ENCODE measurements at regions not wholly inside any gene's neighbourhood (a gene's known extent, or its start where the extent isn't known, plus 50 kb on each side); places are given as distances from the start of the nearest gene placed in this dataset.

DNA sequence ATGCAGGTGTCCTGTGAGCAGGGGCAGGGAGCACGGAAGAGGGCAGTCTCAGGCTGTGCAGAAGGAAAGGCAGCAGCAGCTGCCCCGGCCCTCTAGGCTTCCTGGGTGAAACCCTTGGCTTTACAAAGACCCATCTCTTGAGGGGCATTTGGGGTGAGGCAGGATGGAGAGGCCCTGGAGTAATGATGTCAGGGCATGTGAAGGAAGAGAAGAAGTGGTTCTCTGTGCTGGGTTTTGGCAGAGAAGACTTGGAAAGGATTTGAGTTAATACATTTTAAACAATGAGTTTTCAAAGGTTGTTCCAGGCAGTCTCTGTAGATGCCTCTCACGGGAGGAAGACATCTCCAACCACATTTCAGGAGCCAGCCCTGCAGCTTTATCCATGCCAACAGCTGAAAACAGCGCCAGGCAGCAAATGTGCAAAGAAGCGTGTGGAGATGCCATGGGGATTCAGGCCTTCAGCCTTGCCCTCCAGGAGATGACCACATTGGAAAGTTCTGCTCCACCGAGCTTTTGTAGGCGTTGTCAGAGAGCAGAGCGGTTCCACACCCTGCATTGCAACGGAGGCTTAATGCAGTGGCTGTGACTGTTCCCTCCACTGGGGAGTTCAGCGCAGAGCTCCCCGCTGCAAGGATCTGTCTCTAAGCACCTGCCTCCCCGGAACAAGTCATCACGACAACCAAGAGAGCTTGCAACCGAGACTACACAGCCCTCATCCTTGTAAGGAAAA, 322.8 kb downstream of the UQCRFS1 start:
- no peak overlapping the region for H3K4me3 ChIP-seq (ENCODE audit: low read length)
- H3K9ac ChIP-seq (ENCODE audit: low read depth, low read length): no peak overlapping the region
- no peaks in the 10 kb centered on the region for H3K9me3 ChIP-seq (replicated peaks; ENCODE audit: low read length)
- no peak overlapping the region for H3K4me2 ChIP-seq (ENCODE audit: low read length)
- H3K4me1 ChIP-seq (ENCODE audit: control insufficient read depth, insufficient read depth, low read length): no peaks in the 10 kb centered on the region
- no peaks in the 10 kb centered on the region for H3K36me3 ChIP-seq (ENCODE audit: insufficient read depth, low read length)
- H3K27me3 ChIP-seq (ENCODE audit: control insufficient read depth, insufficient read depth, low read length): no peaks in the 10 kb centered on the region

DNA sequence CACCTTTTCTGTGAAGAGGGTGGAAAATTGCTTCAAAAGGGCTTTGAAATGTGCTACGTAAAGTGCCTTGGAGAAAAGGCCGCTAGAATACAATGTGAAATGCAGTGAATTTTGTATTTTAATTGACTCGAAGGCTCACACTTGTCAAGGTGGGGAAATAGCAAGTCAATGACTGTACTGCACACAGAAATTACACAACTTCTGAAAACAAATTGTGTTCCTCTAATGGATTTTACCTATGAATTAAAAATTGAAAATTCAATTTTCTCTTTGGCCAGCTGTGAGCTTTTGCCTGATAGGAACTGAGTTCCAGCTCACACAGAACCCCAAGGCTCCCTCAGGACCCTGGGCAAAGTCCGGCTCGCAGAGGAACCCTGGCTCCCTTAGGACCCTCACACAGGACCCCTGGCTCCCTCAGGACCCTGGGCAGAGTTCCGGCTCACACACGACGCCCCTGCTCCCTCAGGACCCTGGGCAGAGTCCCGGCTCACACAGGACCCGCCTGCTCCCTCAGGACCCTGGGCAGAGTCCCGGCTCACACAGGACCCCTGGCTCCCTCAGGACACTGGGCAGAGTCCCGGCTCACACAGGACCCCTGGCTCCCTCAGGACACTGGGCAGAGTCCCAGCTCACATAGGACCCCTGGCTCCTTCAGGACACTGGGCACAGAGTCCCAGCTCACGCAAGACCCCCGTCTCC, 324.9 kb downstream of the UQCRFS1 start:
- Histone ChIP-seq H3K9ac (ENCODE audit: low read depth, low read length) (no peak overlapping the region), H3K4me3 (ENCODE audit: low read length) (no peak overlapping the region), H3K36me3 (ENCODE audit: insufficient read depth, low read length) (no peaks in the 10 kb centered on the region), H3K27me3 (ENCODE audit: control insufficient read depth, insufficient read depth, low read length) (no peaks in the 10 kb centered on the region), H3K9me3 (replicated peaks; ENCODE audit: low read length) (no peaks in the 10 kb centered on the region), H3K4me2 (ENCODE audit: low read length) (no peak overlapping the region), H3K4me1 (ENCODE audit: control insufficient read depth, insufficient read depth, low read length) (peaks cover 7% of the 10 kb centered on the region)

- Histone ChIP-seq H3K36me3 (ENCODE audit: insufficient read depth, low read length) (no peaks in the 10 kb centered on the region), H3K4me2 (ENCODE audit: low read length) (no peak overlapping the region), H3K27me3 (ENCODE audit: control insufficient read depth, insufficient read depth, low read length) (no peaks in the 10 kb centered on the region), H3K9ac (ENCODE audit: low read depth, low read length) (no peak overlapping the region), H3K4me1 (ENCODE audit: control insufficient read depth, insufficient read depth, low read length) (peaks cover 13% of the 10 kb centered on the region), H3K4me3 (ENCODE audit: low read length) (no peak overlapping the region), H3K9me3 (replicated peaks; ENCODE audit: low read length) (no peaks in the 10 kb centered on the region)
These were observed 326.2 kb downstream of the UQCRFS1 start for GRCh38 chr19:28886708-28887107.

DNA sequence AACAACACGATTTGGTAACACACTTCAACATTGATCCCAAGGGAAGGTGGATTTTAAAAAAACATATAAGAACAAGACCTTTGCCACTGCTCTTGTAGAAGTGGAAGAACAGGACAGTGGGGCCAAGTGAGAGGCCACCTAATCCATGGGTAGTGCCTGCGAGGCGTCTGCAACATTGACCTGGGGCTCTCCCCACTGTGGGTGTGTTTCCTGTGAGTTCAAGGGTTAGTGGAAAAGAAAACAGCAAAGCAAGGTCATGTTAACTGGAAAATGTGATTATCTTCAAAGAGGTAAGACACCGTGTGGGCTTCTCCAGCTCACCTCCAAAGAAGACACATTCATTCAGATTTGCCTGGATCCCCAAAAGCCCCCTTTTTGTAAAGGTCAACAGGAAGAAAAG, 327.0 kb downstream of the UQCRFS1 start:
- Histone ChIP-seq H3K27me3 (ENCODE audit: control insufficient read depth, insufficient read depth, low read length) (no peaks in the 10 kb centered on the region), H3K9ac (ENCODE audit: low read depth, low read length) (no peak overlapping the region), H3K9me3 (replicated peaks; ENCODE audit: low read length) (no peaks in the 10 kb centered on the region), H3K4me2 (ENCODE audit: low read length) (no peak overlapping the region), H3K4me3 (ENCODE audit: low read length) (no peak overlapping the region), H3K4me1 (ENCODE audit: control insufficient read depth, insufficient read depth, low read length) (peaks cover 13% of the 10 kb centered on the region), H3K36me3 (ENCODE audit: insufficient read depth, low read length) (no peaks in the 10 kb centered on the region)

DNA sequence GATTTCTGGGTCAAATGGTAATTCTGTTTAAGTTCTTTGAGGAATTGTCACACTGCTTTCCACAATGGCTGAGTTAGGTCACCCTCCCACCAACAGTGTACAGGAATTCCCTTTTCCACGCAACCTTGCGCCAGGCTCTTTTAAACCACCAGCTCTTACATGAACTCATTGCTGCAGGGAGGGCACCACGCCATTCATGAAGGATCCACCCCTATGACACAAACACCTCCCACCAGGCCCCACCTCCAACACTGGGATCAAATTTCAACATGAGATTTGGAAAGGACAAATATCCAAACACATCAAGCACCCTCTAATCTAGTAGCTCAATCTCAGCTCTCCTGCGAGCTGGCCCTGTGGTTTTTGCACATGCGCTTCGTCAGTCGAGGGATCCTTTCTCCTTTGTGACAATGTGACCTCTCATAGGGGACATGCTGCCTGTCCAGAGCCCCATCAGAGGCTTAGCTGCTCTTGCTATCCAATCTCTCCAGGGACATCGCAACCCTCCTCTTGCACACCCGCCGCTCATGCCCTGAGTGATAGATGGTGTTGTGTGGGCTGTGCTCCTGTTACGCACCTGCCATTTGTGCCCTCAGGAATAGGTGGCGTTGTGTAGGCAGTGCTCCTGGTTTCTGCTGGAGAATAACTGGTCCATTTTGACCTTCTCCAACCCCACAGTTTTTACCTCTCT, 328.0 kb downstream of the UQCRFS1 start:
- Histone ChIP-seq H3K27me3 (ENCODE audit: control insufficient read depth, insufficient read depth, low read length) (no peaks in the 10 kb centered on the region), H3K9me3 (replicated peaks; ENCODE audit: low read length) (no peaks in the 10 kb centered on the region), H3K36me3 (ENCODE audit: insufficient read depth, low read length) (no peaks in the 10 kb centered on the region), H3K4me3 (ENCODE audit: low read length) (no peak overlapping the region), H3K4me1 (ENCODE audit: control insufficient read depth, insufficient read depth, low read length) (peaks cover 13% of the 10 kb centered on the region), H3K4me2 (ENCODE audit: low read length) (no peak overlapping the region), H3K9ac (ENCODE audit: low read depth, low read length) (no peak overlapping the region)

- no peak overlapping the region for H3K9ac ChIP-seq (ENCODE audit: low read depth, low read length)
- no peaks in the 10 kb centered on the region for H3K9me3 ChIP-seq (replicated peaks; ENCODE audit: low read length)
- peak overlapping the region; percentile 47 for H3K4me2 ChIP-seq (ENCODE audit: low read length)
- H3K4me3 ChIP-seq (ENCODE audit: low read length): peak overlapping the region; percentile 44
- no peaks in the 10 kb centered on the region for H3K36me3 ChIP-seq (ENCODE audit: insufficient read depth, low read length)
- H3K27me3 ChIP-seq (ENCODE audit: control insufficient read depth, insufficient read depth, low read length): no peaks in the 10 kb centered on the region
- H3K4me1 ChIP-seq (ENCODE audit: control insufficient read depth, insufficient read depth, low read length): peaks cover 13% of the 10 kb centered on the region
These were observed 329.7 kb downstream of the UQCRFS1 start for GRCh38 chr19:28883241-28883693.

DNA sequence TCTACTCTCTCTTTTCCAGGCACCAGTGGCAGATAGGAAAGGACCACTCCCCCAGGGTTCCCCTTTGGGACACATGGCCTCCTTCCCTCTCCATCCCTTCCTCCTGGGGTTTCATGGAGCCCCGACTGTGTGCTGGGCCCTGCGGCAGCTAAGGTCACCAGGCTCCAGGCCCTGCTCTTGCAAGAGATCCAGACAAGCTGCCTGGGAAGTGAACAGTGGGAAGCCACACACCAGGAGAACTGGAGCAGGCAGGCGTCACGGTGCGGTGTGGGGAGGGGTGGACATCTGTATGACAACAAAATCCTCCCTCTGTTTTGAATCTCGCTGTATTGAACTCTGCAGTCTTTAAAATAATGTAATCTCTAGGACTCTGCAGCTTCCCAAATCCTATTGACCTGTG, 330.1 kb downstream of the UQCRFS1 start:
- peaks cover 13% of the 10 kb centered on the region for H3K4me1 ChIP-seq (ENCODE audit: control insufficient read depth, insufficient read depth, low read length)
- H3K9ac ChIP-seq (ENCODE audit: low read depth, low read length): no peak overlapping the region
- no peaks in the 10 kb centered on the region for H3K27me3 ChIP-seq (ENCODE audit: control insufficient read depth, insufficient read depth, low read length)
- peak overlapping the region; percentile 47 for H3K4me2 ChIP-seq (ENCODE audit: low read length)
- H3K9me3 ChIP-seq (replicated peaks; ENCODE audit: low read length): no peaks in the 10 kb centered on the region
- H3K4me3 ChIP-seq (ENCODE audit: low read length): peak overlapping the region; percentile 44
- no peaks in the 10 kb centered on the region for H3K36me3 ChIP-seq (ENCODE audit: insufficient read depth, low read length)

- H3K9me3 ChIP-seq (replicated peaks; ENCODE audit: low read length): no peaks in the 10 kb centered on the region
- H3K9ac ChIP-seq (ENCODE audit: low read depth, low read length): no peak overlapping the region
- H3K36me3 ChIP-seq (ENCODE audit: insufficient read depth, low read length): no peaks in the 10 kb centered on the region
- H3K4me3 ChIP-seq (ENCODE audit: low read length): no peak overlapping the region
- H3K4me2 ChIP-seq (ENCODE audit: low read length): no peak overlapping the region
- peaks cover 8% of the 10 kb centered on the region for H3K27me3 ChIP-seq (ENCODE audit: control insufficient read depth, insufficient read depth, low read length)
- H3K4me1 ChIP-seq (ENCODE audit: control insufficient read depth, insufficient read depth, low read length): peaks cover 13% of the 10 kb centered on the region
These were observed 331.3 kb downstream of the UQCRFS1 start for GRCh38 chr19:28881616-28882015.

DNA sequence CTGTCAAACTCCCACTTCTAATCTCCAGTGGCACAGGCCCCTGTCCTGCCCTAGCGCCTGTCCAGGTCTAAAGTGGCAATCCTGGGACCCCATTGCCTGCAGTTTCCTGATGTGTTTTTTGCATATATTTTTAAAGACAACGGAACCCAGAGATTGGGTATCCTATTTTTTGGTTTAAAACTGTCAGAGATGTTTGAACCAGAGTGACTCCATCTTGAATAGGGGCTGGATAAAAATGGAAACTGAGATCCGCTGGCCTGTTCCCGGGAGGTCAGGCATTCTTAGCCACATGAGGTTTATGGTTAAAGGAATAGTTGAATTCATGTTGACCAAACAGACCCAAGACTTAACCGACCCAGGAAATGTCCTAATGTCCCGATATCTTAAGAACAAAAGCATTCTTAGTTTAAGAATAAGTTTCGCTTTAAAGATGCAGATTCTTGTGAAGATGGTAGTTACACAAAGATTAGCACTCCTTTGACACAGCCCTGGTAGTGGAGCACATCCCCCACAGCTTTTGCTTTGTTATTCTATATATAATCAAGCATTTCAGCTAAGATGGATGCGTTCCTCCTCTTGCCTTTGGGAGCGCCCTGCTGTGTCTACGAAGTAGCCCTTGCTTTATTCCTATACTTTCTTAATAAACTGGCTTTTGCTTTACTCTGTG, 332.1 kb downstream of the UQCRFS1 start:
- H3K36me3 ChIP-seq (ENCODE audit: insufficient read depth, low read length): no peaks in the 10 kb centered on the region
- no peak overlapping the region for H3K9ac ChIP-seq (ENCODE audit: low read depth, low read length)
- peaks cover 9% of the 10 kb centered on the region for H3K27me3 ChIP-seq (ENCODE audit: control insufficient read depth, insufficient read depth, low read length)
- H3K4me3 ChIP-seq (ENCODE audit: low read length): no peak overlapping the region
- H3K4me1 ChIP-seq (ENCODE audit: control insufficient read depth, insufficient read depth, low read length): peaks cover 13% of the 10 kb centered on the region
- no peaks in the 10 kb centered on the region for H3K9me3 ChIP-seq (replicated peaks; ENCODE audit: low read length)
- no peak overlapping the region for H3K4me2 ChIP-seq (ENCODE audit: low read length)

GRCh38 chr19:28878862-28879566, 333.9 kb downstream of the UQCRFS1 start:
- H3K4me3 ChIP-seq (ENCODE audit: low read length): no peak overlapping the region
- no peak overlapping the region for H3K9ac ChIP-seq (ENCODE audit: low read depth, low read length)
- no peaks in the 10 kb centered on the region for H3K9me3 ChIP-seq (replicated peaks; ENCODE audit: low read length)
- H3K36me3 ChIP-seq (ENCODE audit: insufficient read depth, low read length): no peaks in the 10 kb centered on the region
- peaks cover 13% of the 10 kb centered on the region for H3K4me1 ChIP-seq (ENCODE audit: control insufficient read depth, insufficient read depth, low read length)
- H3K27me3 ChIP-seq (ENCODE audit: control insufficient read depth, insufficient read depth, low read length): peaks cover 21% of the 10 kb centered on the region
- H3K4me2 ChIP-seq (ENCODE audit: low read length): no peak overlapping the region
